ENCODE measurements at regions not wholly inside any gene's neighbourhood (a gene's known extent, or its start where the extent isn't known, plus 50 kb on each side); places are given as distances from the start of the nearest gene placed in this dataset.

- H3K9me3 Mint-ChIP-seq (ENCODE audit: unreplicated experiment): peaks cover 2% of the 10 kb centered on the region
- no peak overlapping the region for H3K4me3 Mint-ChIP-seq (ENCODE audit: unreplicated experiment)
Observed at GRCh38 chr18:10386049-10386448, 68.4 kb upstream of the APCDD1 start.

GRCh38 chr18:10386956-10387355 lies 67.5 kb upstream of the APCDD1 start:
- no peak for TF ChIP-seq CTCF (IDR thresholded peaks at IDR 0.05; ENCODE audit: unreplicated experiment)
- no TSS peak for BruUV-seq (replicated peaks)
- no peak overlapping the region for H3K4me3 Mint-ChIP-seq (ENCODE audit: unreplicated experiment)
- H3K36me3 Mint-ChIP-seq (ENCODE audit: insufficient read depth, unreplicated experiment): peaks cover 6% of the 10 kb centered on the region
- no peak for DNase-seq (ENCODE audit: unreplicated experiment)
- intact Hi-C loops (cut with micrococcal nuclease): no loop called here
- POLR2A ChIA-PET: no interaction called here
- CTCF ChIA-PET: no interaction called here
- no peaks in the 10 kb centered on the region for H3K27me3 Mint-ChIP-seq (ENCODE audit: insufficient read depth, unreplicated experiment)
- peaks cover 8% of the 10 kb centered on the region for H3K9me3 Mint-ChIP-seq (ENCODE audit: unreplicated experiment)
- H3K27ac Mint-ChIP-seq (ENCODE audit: low read depth, unreplicated experiment): no peak overlapping the region
- peaks cover 7% of the 10 kb centered on the region for H3K4me1 Mint-ChIP-seq (ENCODE audit: insufficient read depth, unreplicated experiment)

More at GRCh38 chr18:10386049-10386448, 68.4 kb upstream of the APCDD1 start:
- H3K4me1 Mint-ChIP-seq (ENCODE audit: insufficient read depth, unreplicated experiment): peaks cover 12% of the 10 kb centered on the region
- ChIA-PET POLR2A (no interaction called here), CTCF (interaction anchor here (0.6 kb wide), 1 partner anchor 337 kb away, joined by 3 read pairs; no protein-coding TSS in a partner anchor)
- no peak overlapping the region for H3K27ac Mint-ChIP-seq (ENCODE audit: low read depth, unreplicated experiment)
- no peak for TF ChIP-seq CTCF (IDR thresholded peaks at IDR 0.05; ENCODE audit: unreplicated experiment)
- no peaks in the 10 kb centered on the region for H3K27me3 Mint-ChIP-seq (ENCODE audit: insufficient read depth, unreplicated experiment)
- BruUV-seq (replicated peaks): no TSS peak
- intact Hi-C loops (cut with micrococcal nuclease): no loop called here
- peaks cover 6% of the 10 kb centered on the region for H3K36me3 Mint-ChIP-seq (ENCODE audit: insufficient read depth, unreplicated experiment)
- no peak for DNase-seq (ENCODE audit: unreplicated experiment)

GRCh38 chr18:10387399-10387798 lies 67.0 kb upstream of the APCDD1 start:
- Mint-ChIP-seq H3K36me3 (ENCODE audit: insufficient read depth, unreplicated experiment) (peaks cover 6% of the 10 kb centered on the region), H3K4me3 (ENCODE audit: unreplicated experiment) (no peak overlapping the region), H3K27ac (ENCODE audit: low read depth, unreplicated experiment) (no peak overlapping the region), H3K27me3 (ENCODE audit: insufficient read depth, unreplicated experiment) (no peaks in the 10 kb centered on the region), H3K9me3 (ENCODE audit: unreplicated experiment) (peaks cover 9% of the 10 kb centered on the region), H3K4me1 (ENCODE audit: insufficient read depth, unreplicated experiment) (peaks cover 2% of the 10 kb centered on the region)
- no TSS peak for BruUV-seq (replicated peaks)
- TF ChIP-seq CTCF (IDR thresholded peaks at IDR 0.05; ENCODE audit: unreplicated experiment): no peak
- ChIA-PET POLR2A (interaction anchor here (0.6 to 0.8 kb wide), 2 partner anchors 29 to 192 kb away, joined by 3 read pairs; no protein-coding TSS in a partner anchor), CTCF (no interaction called here)
- DNase-seq (ENCODE audit: unreplicated experiment): no peak
- intact Hi-C loops (cut with micrococcal nuclease): no loop called here

GRCh38 chr18:10388373-10388772 lies 66.1 kb upstream of the APCDD1 start:
- Mint-ChIP-seq H3K9me3 (ENCODE audit: unreplicated experiment) (peaks cover 19% of the 10 kb centered on the region), H3K36me3 (ENCODE audit: insufficient read depth, unreplicated experiment) (peaks cover 6% of the 10 kb centered on the region), H3K4me3 (ENCODE audit: unreplicated experiment) (no peak overlapping the region), H3K27me3 (ENCODE audit: insufficient read depth, unreplicated experiment) (no peaks in the 10 kb centered on the region), H3K27ac (ENCODE audit: low read depth, unreplicated experiment) (no peak overlapping the region), H3K4me1 (ENCODE audit: insufficient read depth, unreplicated experiment) (no peaks in the 10 kb centered on the region)
- TF ChIP-seq CTCF (IDR thresholded peaks at IDR 0.05; ENCODE audit: unreplicated experiment): no peak
- intact Hi-C loops (cut with micrococcal nuclease): no loop called here
- POLR2A ChIA-PET: interaction anchor here (0.8 kb wide), 1 partner anchor 193 kb away, joined by 3 read pairs; no protein-coding TSS in a partner anchor
- CTCF ChIA-PET: interaction anchor here (0.5 to 0.7 kb wide), 2 partner anchors 156 to 334 kb away, joined by 3 read pairs; no protein-coding TSS in a partner anchor
- BruUV-seq (replicated peaks): no TSS peak
- no peak for DNase-seq (ENCODE audit: unreplicated experiment)
